ENCODE measurements at regions not wholly inside any gene's neighbourhood (a gene's known extent, or its start where the extent isn't known, plus 50 kb on each side); places are given as distances from the start of the nearest gene placed in this dataset.

GRCh38 chr13:100724568-100724967, 50.0 kb upstream of the TMTC4 start:
- ChIA-PET CTCF (interaction anchor here (1.1 to 2.0 kb wide), 3 partner anchors 8 to 378 kb away, joined by 4 to 9 read pairs (median 5); no protein-coding TSS in a partner anchor), POLR2A (no interaction called here)
- TF ChIP-seq CTCF (IDR thresholded peaks at IDR 0.05; ENCODE audit: control extremely low read depth, extremely low read depth, low read depth, missing control alignments), result no peak
- DNase-seq (ENCODE audit: extremely low spot score), result no peak

Data from GM10248 (cell line).